Breast epithelium (tissue), 4 donors: ENCODE measurements at regions not wholly inside any gene's neighbourhood (a gene's known extent, or its start where the extent isn't known, plus 50 kb on each side); places are given as distances from the start of the nearest gene placed in this dataset.
A peak's percentile ranks its signal among the peaks of the same experiment; 100 is the strongest.

Source experiments
- DNase-seq, 2 donors: peaks; one replicate each; pipeline ENCODE4 v3.0.0-alpha.2; 2019; ENCODE audit warnings: low spot score in 2 of 2
- H3K27ac ChIP-seq, 2 donors: fragments of 200-600 bp; sonication (generic) in 1 of 2; one replicate each; pipeline ENCODE4 v1.5.1; 2016 to 2019; ENCODE audit warnings: mild to moderate bottlenecking in 1 of 2
- H3K27me3 ChIP-seq, 2 donors: fragments of 200-600 bp; sonication (generic) in 1 of 2; one replicate each; pipeline versions ENCODE4 v1.5.1 to v1.6.0; 2017 to 2019; ENCODE audit warnings: control low read depth in 1 of 2, mild to moderate bottlenecking in 1 of 2
- H3K36me3 ChIP-seq: fragments of 200-600 bp; one replicate; pipeline ENCODE4 v1.5.1; 2019
- H3K4me1 ChIP-seq, 2 donors: fragments of 200-600 bp; sonication (generic); one replicate each; pipeline ENCODE4 v1.5.1; 2016 to 2019; ENCODE audit warnings: control low read depth in 1 of 2
- H3K4me3 ChIP-seq, 3 donors: fragments of 200-600 bp; sonication (generic); 1 replicate in 2 of 3; 2 replicates in 1 of 3; pipeline ENCODE4 v1.5.1; 2016 to 2019; ENCODE audit warnings: mild to moderate bottlenecking in 3 of 3, moderate library complexity in 2 of 3
- H3K9me3 ChIP-seq, 2 donors: fragments of 200-600 bp; sonication (generic) in 1 of 2; one replicate each; pipeline ENCODE4 v1.5.1; 2016 to 2019; ENCODE audit warnings: control low read depth in 1 of 2
- POLR2A ChIP-seq: fragments of 450-650 bp; IDR thresholded peaks from one replicate; pipeline ENCODE4 v1.6.1; 2016; ENCODE audit warnings: antibody characterized with exemption, mild to moderate bottlenecking, moderate library complexity
- POLR2AphosphoS5 ChIP-seq, 3 donors: sonication (generic); formaldehyde crosslinking; IDR thresholded peaks; one replicate each; pipeline ENCODE4 v1.6.1; 2017; ENCODE audit warnings: antibody characterized with exemption in 3 of 3
- intact Hi-C: fragments of 100-400 bp; cut with DNase I; formaldehyde crosslinking; loops from one replicate; pipeline ENCODE4 v1.15.1; 2023; ENCODE audit warnings: low total_unique reads
- TF ChIP-seq, protein P1 (sequence below), 3 donors: fragments of 450-650 bp; IDR thresholded peaks; one replicate each; pipeline ENCODE4 v1.5.1; 2016 to 2017; ENCODE audit warnings: antibody characterized with exemption in 3 of 3, mild to moderate bottlenecking in 3 of 3, moderate library complexity in 3 of 3

DNA sequence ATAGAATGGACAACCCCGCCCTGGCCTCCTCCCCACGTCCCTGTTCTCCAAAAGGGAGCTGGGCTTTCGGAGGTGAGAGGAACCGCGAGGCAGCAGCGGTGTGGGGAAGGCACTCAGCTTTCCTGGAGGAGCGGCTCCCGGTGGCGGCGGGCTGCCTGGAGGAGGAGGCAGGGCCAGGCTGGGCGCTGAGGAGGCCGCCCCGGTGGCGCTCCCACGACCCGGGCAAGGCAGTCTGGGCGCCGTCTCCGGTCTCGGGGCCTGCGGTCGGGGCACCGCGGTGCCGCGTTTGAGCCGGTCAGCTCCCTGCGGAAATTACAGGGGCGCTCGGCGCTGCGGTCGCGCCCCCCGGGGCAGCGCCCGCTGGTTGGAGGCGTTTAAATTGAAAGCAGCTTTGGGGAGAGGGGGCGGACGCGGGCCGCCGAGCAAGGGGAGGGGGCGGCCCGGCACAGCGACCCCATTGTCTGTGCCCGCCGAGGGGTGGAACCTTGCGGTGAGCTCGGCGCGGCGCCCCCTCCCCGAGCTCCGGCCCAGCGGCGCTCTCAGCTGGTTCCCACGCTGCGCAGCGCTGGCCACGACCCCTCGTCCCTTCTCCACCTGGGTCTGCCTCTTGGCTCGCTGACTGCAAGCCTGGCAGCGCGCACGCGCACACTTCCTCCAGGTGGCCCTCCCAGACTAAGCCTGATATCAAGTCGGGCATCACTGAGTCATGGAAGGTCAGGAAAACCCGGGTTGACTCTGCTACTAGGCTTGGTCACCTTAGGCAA lies 58.7 kb upstream of the DLX4 start:
- no peak for DNase-seq
- intact Hi-C loops, result no loop called here
- Histone ChIP-seq H3K4me1 (no peaks in the 10 kb centered on the region), H3K4me3 (peak overlapping the region; percentile 3 to 56 (median 41)), H3K36me3 (no peaks in the 10 kb centered on the region), H3K27me3 (peaks cover 7 to 23% of the 10 kb centered on the region in 2 donors), H3K9me3 (no peaks in the 10 kb centered on the region), H3K27ac (no peak overlapping the region)
- TF ChIP-seq POLR2AphosphoS5 (IDR thresholded peaks at IDR 0.05), result no peak
- no peak for TF ChIP-seq POLR2A
- TF ChIP-seq, protein P1, sequence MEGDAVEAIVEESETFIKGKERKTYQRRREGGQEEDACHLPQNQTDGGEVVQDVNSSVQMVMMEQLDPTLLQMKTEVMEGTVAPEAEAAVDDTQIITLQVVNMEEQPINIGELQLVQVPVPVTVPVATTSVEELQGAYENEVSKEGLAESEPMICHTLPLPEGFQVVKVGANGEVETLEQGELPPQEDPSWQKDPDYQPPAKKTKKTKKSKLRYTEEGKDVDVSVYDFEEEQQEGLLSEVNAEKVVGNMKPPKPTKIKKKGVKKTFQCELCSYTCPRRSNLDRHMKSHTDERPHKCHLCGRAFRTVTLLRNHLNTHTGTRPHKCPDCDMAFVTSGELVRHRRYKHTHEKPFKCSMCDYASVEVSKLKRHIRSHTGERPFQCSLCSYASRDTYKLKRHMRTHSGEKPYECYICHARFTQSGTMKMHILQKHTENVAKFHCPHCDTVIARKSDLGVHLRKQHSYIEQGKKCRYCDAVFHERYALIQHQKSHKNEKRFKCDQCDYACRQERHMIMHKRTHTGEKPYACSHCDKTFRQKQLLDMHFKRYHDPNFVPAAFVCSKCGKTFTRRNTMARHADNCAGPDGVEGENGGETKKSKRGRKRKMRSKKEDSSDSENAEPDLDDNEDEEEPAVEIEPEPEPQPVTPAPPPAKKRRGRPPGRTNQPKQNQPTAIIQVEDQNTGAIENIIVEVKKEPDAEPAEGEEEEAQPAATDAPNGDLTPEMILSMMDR (IDR thresholded peaks at IDR 0.05), result no peak

DNA sequence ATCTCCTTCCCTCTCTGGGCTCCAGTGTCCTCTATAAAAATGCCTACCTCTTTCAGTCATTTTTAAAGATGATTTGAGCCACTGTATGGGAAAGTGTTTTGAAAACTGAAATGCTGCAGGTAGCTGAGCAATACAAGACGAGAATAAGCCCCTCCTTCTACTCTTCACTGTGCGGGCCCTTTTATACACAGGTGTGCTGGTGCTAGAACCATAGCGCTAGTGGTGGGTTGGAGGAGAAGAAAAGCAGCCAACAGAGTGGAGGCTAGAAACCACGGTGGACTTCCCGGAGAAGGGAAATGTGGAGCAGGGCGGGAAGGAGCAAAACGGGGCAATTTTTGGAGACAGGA lies 58.2 kb upstream of the DLX4 start:
- Histone ChIP-seq H3K36me3 (no peaks in the 10 kb centered on the region), H3K9me3 (no peaks in the 10 kb centered on the region), H3K4me3 (no peak overlapping the region), H3K4me1 (no peaks in the 10 kb centered on the region), H3K27ac (no peak overlapping the region), H3K27me3 (peaks cover 7 to 23% of the 10 kb centered on the region in 2 donors)
- no peak for DNase-seq
- intact Hi-C loops, result no loop called here
- TF ChIP-seq POLR2AphosphoS5 (IDR thresholded peaks at IDR 0.05), result no peak
- no peak for TF ChIP-seq POLR2A
- TF ChIP-seq, protein P1 (IDR thresholded peaks at IDR 0.05), result no peak

DNA sequence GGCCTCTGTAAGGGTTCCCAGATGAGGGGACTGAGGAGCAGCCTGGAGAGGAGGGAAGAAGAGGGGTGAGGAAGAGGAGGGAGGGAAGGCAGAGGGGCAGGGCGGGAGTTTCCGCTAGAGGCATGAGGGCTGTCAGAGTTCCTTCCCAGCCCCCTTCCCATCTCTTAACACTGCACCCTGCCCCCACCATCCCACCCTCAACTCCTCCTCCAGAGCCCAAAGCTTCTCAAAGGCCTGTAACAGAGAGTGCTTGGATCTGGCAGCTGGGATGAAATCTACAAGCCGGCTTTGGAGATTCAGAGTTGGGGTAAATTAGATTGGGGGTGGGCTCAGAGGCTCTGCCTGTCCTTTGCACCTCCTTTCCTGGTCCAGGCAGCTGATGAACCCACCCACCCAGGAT lies 57.3 kb upstream of the DLX4 start:
- Histone ChIP-seq H3K9me3 (no peaks in the 10 kb centered on the region), H3K27ac (no peak overlapping the region), H3K4me3 (no peak overlapping the region), H3K27me3 (peaks cover 7 to 23% of the 10 kb centered on the region in 2 donors), H3K4me1 (no peaks in the 10 kb centered on the region), H3K36me3 (no peaks in the 10 kb centered on the region)
- no peak for DNase-seq
- intact Hi-C loops, result no loop called here
- TF ChIP-seq, protein P1 (IDR thresholded peaks at IDR 0.05), result no peak
- TF ChIP-seq POLR2AphosphoS5 (IDR thresholded peaks at IDR 0.05) (no peak), POLR2A (no peak)

DNA sequence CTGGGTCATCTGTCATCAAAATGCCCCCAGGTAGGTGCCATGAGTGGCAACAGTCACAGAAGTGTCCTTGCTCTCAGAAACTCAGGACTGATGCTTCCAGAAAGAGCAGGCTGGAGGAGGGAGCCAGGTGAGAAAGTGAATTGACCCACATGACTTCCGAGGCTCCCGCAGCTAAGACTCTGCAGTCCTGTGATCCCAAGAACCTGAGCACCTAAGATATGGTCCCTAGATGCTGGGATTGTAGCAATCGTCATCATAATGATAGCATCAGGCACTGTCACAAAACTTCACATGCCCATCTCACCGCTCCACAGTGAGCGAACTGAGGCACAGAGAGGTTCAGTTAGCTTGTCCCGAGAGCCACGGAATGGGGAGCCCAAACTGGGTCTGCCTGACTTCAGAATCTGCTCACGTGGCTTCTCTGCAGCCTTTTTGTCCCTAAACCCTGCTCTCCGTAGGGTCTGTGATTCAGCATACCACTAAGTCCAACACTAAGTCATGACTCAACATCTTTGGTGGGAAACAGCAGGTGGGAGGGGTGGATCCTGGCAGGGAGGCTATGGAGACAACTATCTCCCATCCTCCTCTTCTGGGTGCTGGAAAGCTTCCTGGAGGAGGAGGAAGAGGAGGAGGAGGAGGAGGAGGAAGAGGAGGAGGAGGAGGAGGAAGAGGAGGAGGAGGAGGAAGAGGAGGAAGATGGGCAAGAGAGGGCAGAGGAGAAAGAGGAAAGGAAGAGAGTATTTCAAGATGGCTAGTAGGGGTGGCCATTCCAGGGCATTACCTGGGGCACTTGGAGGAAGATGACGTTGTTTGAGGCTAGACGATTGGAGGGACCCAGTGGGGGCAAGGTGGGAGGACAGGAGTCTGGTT lies 55.5 kb upstream of the DLX4 start:
- Histone ChIP-seq H3K36me3 (no peaks in the 10 kb centered on the region), H3K9me3 (no peaks in the 10 kb centered on the region), H3K4me1 (no peaks in the 10 kb centered on the region), H3K4me3 (no peak overlapping the region), H3K27me3 (peaks cover 7 to 23% of the 10 kb centered on the region in 2 donors), H3K27ac (no peak overlapping the region)
- intact Hi-C loops, result no loop called here
- TF ChIP-seq POLR2A (no peak), POLR2AphosphoS5 (IDR thresholded peaks at IDR 0.05) (no peak)
- TF ChIP-seq, protein P1 (IDR thresholded peaks at IDR 0.05), result no peak
- no peak for DNase-seq

DNA sequence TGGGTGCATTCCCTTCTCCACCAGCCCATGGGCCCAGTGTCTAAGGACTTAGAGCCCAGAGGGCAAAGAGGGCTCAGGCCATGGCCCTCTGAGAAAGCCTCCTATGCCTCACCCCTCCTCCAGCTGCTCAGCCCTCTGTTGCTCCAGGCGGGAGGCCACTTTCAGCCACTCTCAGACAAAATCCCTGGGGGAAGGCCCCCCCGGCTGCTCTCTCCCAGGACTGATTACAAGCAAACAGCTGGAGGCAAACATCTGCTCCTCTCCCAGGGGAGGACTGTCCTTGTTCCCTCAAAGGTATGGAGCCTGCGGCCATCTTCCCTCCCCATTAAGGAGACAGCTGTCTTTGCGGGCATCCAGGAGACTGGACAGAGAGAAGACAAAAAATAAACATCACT lies 54.9 kb upstream of the DLX4 start:
- H3K27me3 ChIP-seq, result peaks cover 7 to 23% of the 10 kb centered on the region in 2 donors
- no peak for DNase-seq
- TF ChIP-seq, protein P1 (IDR thresholded peaks at IDR 0.05), result no peak
- TF ChIP-seq POLR2AphosphoS5 (IDR thresholded peaks at IDR 0.05) (no peak), POLR2A (no peak)
- intact Hi-C loops, result no loop called here
- no peak overlapping the region for H3K4me3 ChIP-seq
- no peaks in the 10 kb centered on the region for H3K4me1 ChIP-seq
- H3K27ac ChIP-seq, result no peak overlapping the region
- H3K9me3 ChIP-seq, result no peaks in the 10 kb centered on the region
- H3K36me3 ChIP-seq, result no peaks in the 10 kb centered on the region
